ENCODE measurements at regions not wholly inside any gene's neighbourhood (a gene's known extent, or its start where the extent isn't known, plus 50 kb on each side); places are given as distances from the start of the nearest gene placed in this dataset.

- Histone ChIP-seq H3K9ac (ENCODE audit: low read length) (no peak overlapping the region), H4K20me1 (ENCODE audit: insufficient read depth, low read length) (no peaks in the 10 kb centered on the region), H3K9me3 (ENCODE audit: low read length) (no peaks in the 10 kb centered on the region), H3K4me1 (ENCODE audit: insufficient read depth, low read length, severe bottlenecking) (no peaks in the 10 kb centered on the region), H3K4me2 (ENCODE audit: low read length) (no peak overlapping the region), H3K27me3 (ENCODE audit: insufficient read depth, low read length) (no peaks in the 10 kb centered on the region), H3F3A (ENCODE audit: insufficient read depth, low read length) (no peaks in the 10 kb centered on the region), H3K27ac (ENCODE audit: low read depth, low read length, poor library complexity, severe bottlenecking) (no peak overlapping the region), H3K79me2 (ENCODE audit: insufficient read depth, low read length) (no peaks in the 10 kb centered on the region), H3K36me3 (ENCODE audit: insufficient read depth, low read length) (no peaks in the 10 kb centered on the region), H3K4me3 (ENCODE audit: low read depth, low read length, poor library complexity, severe bottlenecking) (no peak overlapping the region), H2AFZ (ENCODE audit: low read length) (no peak overlapping the region), H3K9me2 (ENCODE audit: low read depth, low read length) (no peaks in the 10 kb centered on the region)
- TF ChIP-seq EZH2 (IDR thresholded peaks at IDR 0.05; ENCODE audit: borderline replicate concordance, low read length) = no peak
- no peak for TF ChIP-seq CTCF (IDR thresholded peaks at IDR 0.05; ENCODE audit: low read length)
These were observed 76.2 kb upstream of the HDAC4 start for GRCh38 chr2:239476757-239477585.

- Histone ChIP-seq H3K27me3 (ENCODE audit: insufficient read depth, low read length) (no peaks in the 10 kb centered on the region), H3K4me2 (ENCODE audit: low read length) (no peak overlapping the region), H3K9me3 (ENCODE audit: low read length) (no peaks in the 10 kb centered on the region), H3K79me2 (ENCODE audit: insufficient read depth, low read length) (no peaks in the 10 kb centered on the region), H3K36me3 (ENCODE audit: insufficient read depth, low read length) (no peaks in the 10 kb centered on the region), H2AFZ (ENCODE audit: low read length) (no peak overlapping the region), H3K27ac (ENCODE audit: low read depth, low read length, poor library complexity, severe bottlenecking) (no peak overlapping the region), H3K9ac (ENCODE audit: low read length) (no peak overlapping the region), H4K20me1 (ENCODE audit: insufficient read depth, low read length) (no peaks in the 10 kb centered on the region), H3K4me1 (ENCODE audit: insufficient read depth, low read length, severe bottlenecking) (no peaks in the 10 kb centered on the region), H3K9me2 (ENCODE audit: low read depth, low read length) (no peaks in the 10 kb centered on the region), H3K4me3 (ENCODE audit: low read depth, low read length, poor library complexity, severe bottlenecking) (no peak overlapping the region), H3F3A (ENCODE audit: insufficient read depth, low read length) (no peaks in the 10 kb centered on the region)
- TF ChIP-seq CTCF (IDR thresholded peaks at IDR 0.05; ENCODE audit: low read length) = no peak
- TF ChIP-seq EZH2 (IDR thresholded peaks at IDR 0.05; ENCODE audit: borderline replicate concordance, low read length) = no peak
These were observed 75.4 kb upstream of the HDAC4 start for GRCh38 chr2:239476029-239476756.

- no peak for TF ChIP-seq CTCF (IDR thresholded peaks at IDR 0.05; ENCODE audit: low read length)
- TF ChIP-seq EZH2 (IDR thresholded peaks at IDR 0.05; ENCODE audit: borderline replicate concordance, low read length) = no peak
- Histone ChIP-seq H3K4me1 (ENCODE audit: insufficient read depth, low read length, severe bottlenecking) (no peaks in the 10 kb centered on the region), H4K20me1 (ENCODE audit: insufficient read depth, low read length) (no peaks in the 10 kb centered on the region), H3K4me3 (ENCODE audit: low read depth, low read length, poor library complexity, severe bottlenecking) (no peak overlapping the region), H3K4me2 (ENCODE audit: low read length) (no peak overlapping the region), H3K9me3 (ENCODE audit: low read length) (no peaks in the 10 kb centered on the region), H3K27ac (ENCODE audit: low read depth, low read length, poor library complexity, severe bottlenecking) (no peak overlapping the region), H2AFZ (ENCODE audit: low read length) (no peak overlapping the region), H3K9me2 (ENCODE audit: low read depth, low read length) (no peaks in the 10 kb centered on the region), H3F3A (ENCODE audit: insufficient read depth, low read length) (no peaks in the 10 kb centered on the region), H3K36me3 (ENCODE audit: insufficient read depth, low read length) (no peaks in the 10 kb centered on the region), H3K79me2 (ENCODE audit: insufficient read depth, low read length) (no peaks in the 10 kb centered on the region), H3K27me3 (ENCODE audit: insufficient read depth, low read length) (no peaks in the 10 kb centered on the region), H3K9ac (ENCODE audit: low read length) (no peak overlapping the region)
These were observed 74.6 kb upstream of the HDAC4 start for GRCh38 chr2:239475161-239476028.

Data from OCI-LY1 (cell line).